ENCODE measurements at regions not wholly inside any gene's neighbourhood (a gene's known extent, or its start where the extent isn't known, plus 50 kb on each side); places are given as distances from the start of the nearest gene placed in this dataset.

- DNase-seq (ENCODE audit: low spot score) = no peak
Measured at GRCh38 chr2:57880446-57880845, 166.2 kb upstream of the VRK2 start.

GRCh38 chr2:57880967-57881366 is 165.6 kb upstream of the VRK2 start:
- DNase-seq (ENCODE audit: low spot score) = no peak

GRCh38 chr2:57881998-57882888 is 164.4 kb upstream of the VRK2 start:
- no peak for DNase-seq (ENCODE audit: low spot score)

- no peak for DNase-seq (ENCODE audit: low spot score)
Measured at GRCh38 chr2:57882895-57883515, 163.6 kb upstream of the VRK2 start.

- no peak for DNase-seq (ENCODE audit: low spot score)
Measured at GRCh38 chr2:57884281-57884680, 162.3 kb upstream of the VRK2 start.

- DNase-seq (ENCODE audit: low spot score) = no peak
Measured at GRCh38 chr2:57885742-57886141, 160.9 kb upstream of the VRK2 start.

GRCh38 chr2:57886161-57886786 is 160.3 kb upstream of the VRK2 start:
- no peak for DNase-seq (ENCODE audit: low spot score)

- DNase-seq (ENCODE audit: low spot score) = no peak
Measured at GRCh38 chr2:57888463-57888862, 158.1 kb upstream of the VRK2 start.

GRCh38 chr2:57890464-57890863 is 156.1 kb upstream of the VRK2 start:
- no peak for DNase-seq (ENCODE audit: low spot score)

GRCh38 chr2:57891086-57891712 is 155.4 kb upstream of the VRK2 start:
- DNase-seq (ENCODE audit: low spot score) = no peak

- DNase-seq (ENCODE audit: low spot score) = no peak
Measured at GRCh38 chr2:57892920-57893319, 153.7 kb upstream of the VRK2 start.

GRCh38 chr2:57893347-57893746 is 153.3 kb upstream of the VRK2 start:
- DNase-seq (ENCODE audit: low spot score) = no peak

GRCh38 chr2:57893786-57894185 is 152.8 kb upstream of the VRK2 start:
- DNase-seq (ENCODE audit: low spot score) = no peak

GRCh38 chr2:57894381-57894780 is 152.2 kb upstream of the VRK2 start:
- DNase-seq (ENCODE audit: low spot score) = no peak

GRCh38 chr2:57897920-57898319 is 148.7 kb upstream of the VRK2 start:
- DNase-seq (ENCODE audit: low spot score) = no peak

GRCh38 chr2:57899898-57900297 is 146.7 kb upstream of the VRK2 start:
- no peak for DNase-seq (ENCODE audit: low spot score)

- DNase-seq (ENCODE audit: low spot score) = no peak
Measured at GRCh38 chr2:57902578-57902977, 144.0 kb upstream of the VRK2 start.

GRCh38 chr2:57906152-57906732 is 140.4 kb upstream of the VRK2 start:
- peak; percentile 19 for DNase-seq (ENCODE audit: low spot score)

GRCh38 chr2:57907411-57907810 is 139.2 kb upstream of the VRK2 start:
- no peak for DNase-seq (ENCODE audit: low spot score)

GRCh38 chr2:57908736-57909161 is 137.9 kb upstream of the VRK2 start:
- no peak for DNase-seq (ENCODE audit: low spot score)

- no peak for DNase-seq (ENCODE audit: low spot score)
Measured at GRCh38 chr2:57918126-57918525, 128.5 kb upstream of the VRK2 start.

GRCh38 chr2:57920342-57920939 is 126.2 kb upstream of the VRK2 start:
- no peak for DNase-seq (ENCODE audit: low spot score)
